Tibial nerve (tissue), 3 donors: ENCODE measurements at regions not wholly inside any gene's neighbourhood (a gene's known extent, or its start where the extent isn't known, plus 50 kb on each side); places are given as distances from the start of the nearest gene placed in this dataset.

Experiments
- POLR2A ChIP-seq, 2 donors: fragments of 450-650 bp; IDR thresholded peaks; one replicate each; pipeline ENCODE4 v1.6.1; 2017; ENCODE audit warnings: antibody characterized with exemption in 2 of 2, mild to moderate bottlenecking in 2 of 2, moderate library complexity in 2 of 2
- TF ChIP-seq, protein P1 (sequence below), 5 experiments: fragments of 200-600 bp in 3 of 5; fragments of 450-650 bp in 2 of 5; sonication (generic) in 3 of 5; IDR thresholded peaks; one replicate each; pipeline ENCODE4 v1.5.1; 2016 to 2019; ENCODE audit warnings: antibody characterized with exemption in 5 of 5, mild to moderate bottlenecking in 3 of 5, moderate library complexity in 2 of 5

DNA sequence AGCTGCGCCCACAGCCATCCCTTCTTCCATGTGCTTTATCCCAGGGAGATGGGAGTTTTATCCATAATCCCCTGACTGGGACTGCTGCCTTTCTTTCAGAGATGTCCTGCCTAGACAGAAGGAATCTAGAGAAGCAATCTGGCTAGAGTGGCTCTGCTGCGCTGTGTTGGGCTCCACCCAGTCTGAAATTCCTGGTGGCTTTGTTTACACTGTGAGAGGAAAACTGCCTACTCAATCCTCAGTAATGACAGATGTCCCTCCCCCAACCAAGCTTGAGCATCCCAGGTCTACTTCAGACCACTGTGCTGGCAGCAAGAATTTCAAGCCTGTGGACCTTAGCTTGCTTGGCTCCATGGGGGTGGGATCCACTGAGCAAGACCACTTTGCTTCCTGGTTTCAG, 116.9 kb upstream of the AR start:
- TF ChIP-seq, protein P1, sequence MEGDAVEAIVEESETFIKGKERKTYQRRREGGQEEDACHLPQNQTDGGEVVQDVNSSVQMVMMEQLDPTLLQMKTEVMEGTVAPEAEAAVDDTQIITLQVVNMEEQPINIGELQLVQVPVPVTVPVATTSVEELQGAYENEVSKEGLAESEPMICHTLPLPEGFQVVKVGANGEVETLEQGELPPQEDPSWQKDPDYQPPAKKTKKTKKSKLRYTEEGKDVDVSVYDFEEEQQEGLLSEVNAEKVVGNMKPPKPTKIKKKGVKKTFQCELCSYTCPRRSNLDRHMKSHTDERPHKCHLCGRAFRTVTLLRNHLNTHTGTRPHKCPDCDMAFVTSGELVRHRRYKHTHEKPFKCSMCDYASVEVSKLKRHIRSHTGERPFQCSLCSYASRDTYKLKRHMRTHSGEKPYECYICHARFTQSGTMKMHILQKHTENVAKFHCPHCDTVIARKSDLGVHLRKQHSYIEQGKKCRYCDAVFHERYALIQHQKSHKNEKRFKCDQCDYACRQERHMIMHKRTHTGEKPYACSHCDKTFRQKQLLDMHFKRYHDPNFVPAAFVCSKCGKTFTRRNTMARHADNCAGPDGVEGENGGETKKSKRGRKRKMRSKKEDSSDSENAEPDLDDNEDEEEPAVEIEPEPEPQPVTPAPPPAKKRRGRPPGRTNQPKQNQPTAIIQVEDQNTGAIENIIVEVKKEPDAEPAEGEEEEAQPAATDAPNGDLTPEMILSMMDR (IDR thresholded peaks at IDR 0.05) = no peak
- TF ChIP-seq POLR2A (IDR thresholded peaks at IDR 0.05) = no peak
